ENCODE measurements at regions not wholly inside any gene's neighbourhood (a gene's known extent, or its start where the extent isn't known, plus 50 kb on each side); places are given as distances from the start of the nearest gene placed in this dataset.

- TF ChIP-seq CTCF (IDR thresholded peaks at IDR 0.05; ENCODE audit: low read depth, low read length), result no peak
- no peak for TF ChIP-seq POLR2A (IDR thresholded peaks at IDR 0.05; ENCODE audit: extremely low read depth, insufficient read length)
- no peak for TF ChIP-seq MAX (IDR thresholded peaks at IDR 0.05; ENCODE audit: low read depth, low read length)
Measured at GRCh38 chr16:72394526-72394925, 222.6 kb upstream of the PMFBP1 start.
